ENCODE measurements at regions not wholly inside any gene's neighbourhood (a gene's known extent, or its start where the extent isn't known, plus 50 kb on each side); places are given as distances from the start of the nearest gene placed in this dataset.
"Not testable (repeated sequence)": the region's sequence is repeated elsewhere in the genome, so short reads cannot be mapped to it uniquely, and the experiment has no call there.

DNA sequence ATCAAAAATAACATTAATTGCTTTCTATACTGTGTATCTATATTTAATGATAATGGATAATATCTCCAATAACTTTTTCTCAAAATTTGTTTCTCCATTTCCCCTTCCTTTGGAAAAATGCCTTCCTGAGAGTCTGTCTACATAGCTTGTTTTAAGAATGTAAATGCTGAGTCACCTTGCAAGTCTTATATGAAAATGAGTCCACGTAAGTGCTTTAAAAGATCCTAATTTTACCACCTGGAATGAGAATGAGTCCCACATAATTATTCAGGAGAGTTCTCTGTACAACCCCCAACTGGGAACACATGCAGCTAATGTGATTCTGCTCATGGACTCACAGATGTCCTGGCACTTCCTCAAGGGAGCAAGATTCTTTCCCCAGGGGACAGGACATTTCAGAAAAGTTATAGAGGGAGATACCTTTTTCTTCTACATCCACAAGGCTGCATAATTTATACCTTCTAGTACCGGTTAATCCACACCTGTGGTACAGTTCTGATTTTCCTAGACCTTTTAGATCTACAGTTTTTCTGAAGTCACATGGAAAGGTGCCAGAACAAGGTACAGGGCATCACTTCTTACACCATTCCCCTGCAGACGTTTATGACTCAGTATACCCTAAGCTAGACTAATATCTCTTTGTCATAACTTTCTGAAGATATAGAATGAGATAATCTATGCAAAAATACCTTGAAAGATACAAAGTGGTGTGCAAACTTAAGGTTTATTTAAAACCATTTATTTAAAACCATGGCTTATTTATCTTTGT, 314.1 kb downstream of the CETN3 start:
- Histone ChIP-seq H3K36me3 (no peaks in the 10 kb centered on the region), H3K4me2 (no peak overlapping the region), H4K20me1 (no peaks in the 10 kb centered on the region), H3K27me3 (no peaks in the 10 kb centered on the region), H3K9ac (no peak overlapping the region), H3K9me3 (no peaks in the 10 kb centered on the region), H3K27ac (no peak overlapping the region), H3K4me1 (no peaks in the 10 kb centered on the region), H3K4me3 (no peak overlapping the region)
- no peak for TF ChIP-seq Cebpa-rat (IDR thresholded peaks at IDR 0.05)

DNA sequence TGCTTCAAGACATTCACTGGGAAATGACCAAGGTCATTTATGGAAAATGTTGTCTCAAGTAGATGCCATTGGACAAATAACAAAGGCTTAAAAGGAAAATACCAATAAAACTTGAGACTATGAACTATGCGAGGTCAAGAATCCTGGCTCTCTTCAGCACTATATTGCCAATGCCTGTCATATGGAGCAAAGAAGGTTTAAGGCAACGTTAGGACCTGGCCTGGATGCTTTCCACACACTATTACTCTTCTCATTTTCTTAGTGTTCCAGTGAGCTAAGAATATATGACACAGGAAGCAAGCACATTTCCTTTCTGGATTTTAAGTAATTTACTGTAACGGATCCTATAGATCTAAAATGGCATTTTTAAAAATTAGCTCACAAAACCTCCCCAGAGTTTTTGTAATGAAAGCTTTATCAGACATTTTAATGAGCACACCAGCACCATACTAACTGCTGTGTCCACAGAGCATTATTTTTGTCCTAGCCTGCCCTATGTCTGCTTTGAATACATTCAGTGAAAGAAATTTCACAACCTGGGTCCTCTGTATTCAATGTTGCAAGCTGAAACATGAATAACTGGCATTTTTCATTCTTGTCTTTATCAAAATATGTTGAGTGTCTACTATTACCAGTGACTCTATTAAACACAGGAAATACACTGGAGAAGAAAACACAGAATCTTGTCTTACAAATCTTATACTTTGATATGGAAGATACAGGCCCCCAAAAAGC, 315.6 kb downstream of the CETN3 start:
- peaks cover 5% of the 10 kb centered on the region; the same call in 1 of the 2 replicates for H3K9me3 ChIP-seq
- no peaks in the 10 kb centered on the region for H4K20me1 ChIP-seq
- no peak overlapping the region for H3K4me2 ChIP-seq
- no peaks in the 10 kb centered on the region for H3K4me1 ChIP-seq
- no peak overlapping the region for H3K4me3 ChIP-seq
- no peak overlapping the region for H3K27ac ChIP-seq
- no peaks in the 10 kb centered on the region for H3K27me3 ChIP-seq
- no peaks in the 10 kb centered on the region for H3K36me3 ChIP-seq
- no peak for TF ChIP-seq Cebpa-rat (IDR thresholded peaks at IDR 0.05)
- H3K9ac ChIP-seq: no peak overlapping the region

DNA sequence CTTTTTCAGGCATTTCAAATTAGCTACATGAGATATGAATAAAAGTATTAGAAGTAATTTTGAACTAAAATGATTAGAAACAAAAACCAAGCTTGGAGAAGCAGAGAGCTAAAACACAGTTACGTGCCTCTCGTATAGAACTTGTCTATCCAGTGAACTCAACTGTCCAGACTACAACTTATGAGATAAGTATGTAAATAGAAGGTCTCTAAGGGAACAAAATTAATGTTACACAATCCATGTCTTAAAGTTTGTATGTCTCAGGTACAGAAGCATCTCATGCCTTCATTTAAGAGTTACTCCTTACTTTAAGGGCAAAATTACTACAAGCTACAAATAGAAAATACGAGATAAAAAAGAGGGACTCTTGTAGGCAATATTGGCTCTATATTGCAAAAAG, 316.8 kb downstream of the CETN3 start:
- H4K20me1 ChIP-seq: no peaks in the 10 kb centered on the region
- no peak for TF ChIP-seq Cebpa-rat (IDR thresholded peaks at IDR 0.05)
- H3K36me3 ChIP-seq: no peaks in the 10 kb centered on the region
- H3K9ac ChIP-seq: no peak overlapping the region
- no peak overlapping the region for H3K4me2 ChIP-seq
- H3K4me3 ChIP-seq: no peak overlapping the region
- no peaks in the 10 kb centered on the region for H3K4me1 ChIP-seq
- no peaks in the 10 kb centered on the region for H3K27me3 ChIP-seq
- H3K9me3 ChIP-seq: peaks cover 6% of the 10 kb centered on the region; the same call in 1 of the 2 replicates
- H3K27ac ChIP-seq: no peak overlapping the region

DNA sequence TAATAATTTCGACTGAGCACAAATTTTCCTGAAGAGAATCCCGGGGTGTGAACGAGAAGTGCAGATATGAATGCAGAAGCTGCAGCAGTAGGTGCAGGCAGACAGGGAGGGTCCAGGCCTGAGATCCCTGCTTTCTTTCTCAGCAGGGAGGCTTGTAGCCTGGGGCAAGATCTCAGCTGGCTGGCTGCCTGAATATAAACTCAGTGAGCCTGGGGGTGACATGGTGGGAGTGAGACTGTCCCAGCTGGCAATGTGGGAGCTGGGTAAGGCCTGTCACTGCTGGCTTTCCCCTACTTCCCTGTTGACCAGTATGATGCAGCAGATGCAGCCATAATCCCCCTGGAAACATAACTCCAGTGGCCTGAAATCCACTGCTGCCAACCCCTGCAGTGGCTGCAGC, 325.2 kb downstream of the CETN3 start:
- H3K27me3 ChIP-seq: no peaks in the 10 kb centered on the region
- peaks cover 5% of the 10 kb centered on the region; the same call in 1 of the 2 replicates for H3K9me3 ChIP-seq
- no peak overlapping the region for H3K4me3 ChIP-seq
- H3K4me2 ChIP-seq: no peak overlapping the region
- no peak overlapping the region for H3K27ac ChIP-seq
- TF ChIP-seq Cebpa-rat (IDR thresholded peaks at IDR 0.05): no peak
- no peaks in the 10 kb centered on the region for H3K4me1 ChIP-seq
- no peak overlapping the region for H3K9ac ChIP-seq
- H3K36me3 ChIP-seq: no peaks in the 10 kb centered on the region
- H4K20me1 ChIP-seq: no peaks in the 10 kb centered on the region

DNA sequence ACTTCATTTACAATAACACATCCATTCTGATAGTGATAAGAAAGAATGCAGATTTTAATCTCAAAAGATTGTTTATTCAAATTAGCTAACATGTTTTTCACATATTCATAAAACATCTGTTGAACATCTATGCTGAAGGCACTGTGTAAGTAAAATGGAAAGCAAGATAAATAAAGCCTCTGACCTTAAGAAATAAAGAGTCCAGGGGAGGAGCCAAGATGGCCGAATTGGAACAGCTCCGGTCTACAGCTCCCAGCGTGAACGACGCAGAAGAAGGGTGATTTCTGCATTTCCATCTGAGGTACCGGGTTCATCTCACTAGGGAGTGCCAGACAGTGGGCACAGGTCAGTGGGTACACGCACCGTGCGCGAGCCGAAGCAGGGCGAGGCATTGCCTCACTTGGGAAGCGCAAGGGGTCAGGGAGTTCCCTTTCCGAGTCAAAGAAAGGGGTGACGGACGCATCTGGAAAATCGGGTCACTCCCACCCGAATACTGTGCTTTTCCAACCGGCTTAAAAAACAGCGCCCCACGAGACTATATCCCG, 336.5 kb downstream of the CETN3 start:
- not testable (repeated sequence) for H4K20me1 ChIP-seq, H3K27ac ChIP-seq, H3K9me3 ChIP-seq, H3K27me3 ChIP-seq, H3K36me3 ChIP-seq, H3K4me2 ChIP-seq, H3K4me1 ChIP-seq, H3K9ac ChIP-seq, H3K4me3 ChIP-seq

DNA sequence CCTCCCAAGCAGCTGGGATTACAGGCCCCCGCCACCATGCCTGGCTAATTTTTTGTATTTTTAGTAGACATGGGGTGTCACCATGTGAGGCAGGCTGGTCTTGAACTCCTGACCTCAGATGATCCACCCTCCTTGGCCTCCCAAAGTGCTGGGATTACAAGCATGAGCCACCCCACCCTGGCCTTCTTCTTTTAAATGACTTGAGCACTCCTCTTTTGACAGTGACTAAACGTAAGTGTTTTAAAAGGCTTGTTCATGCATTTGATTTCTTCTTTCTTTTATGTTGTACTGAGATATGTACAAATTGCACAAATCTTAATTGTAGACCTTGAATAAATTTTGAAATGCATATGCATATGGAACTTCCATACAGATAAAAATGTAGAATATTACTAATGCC, 337.9 kb downstream of the CETN3 start:
- H3K9ac ChIP-seq: no peak overlapping the region
- no peak overlapping the region for H3K4me3 ChIP-seq
- H3K27me3 ChIP-seq: no peaks in the 10 kb centered on the region
- H3K4me2 ChIP-seq: no peak overlapping the region
- no peaks in the 10 kb centered on the region for H3K9me3 ChIP-seq
- TF ChIP-seq Cebpa-rat (IDR thresholded peaks at IDR 0.05): no peak
- no peaks in the 10 kb centered on the region for H4K20me1 ChIP-seq
- H3K27ac ChIP-seq: no peak overlapping the region
- no peaks in the 10 kb centered on the region for H3K4me1 ChIP-seq
- H3K36me3 ChIP-seq: no peaks in the 10 kb centered on the region

DNA sequence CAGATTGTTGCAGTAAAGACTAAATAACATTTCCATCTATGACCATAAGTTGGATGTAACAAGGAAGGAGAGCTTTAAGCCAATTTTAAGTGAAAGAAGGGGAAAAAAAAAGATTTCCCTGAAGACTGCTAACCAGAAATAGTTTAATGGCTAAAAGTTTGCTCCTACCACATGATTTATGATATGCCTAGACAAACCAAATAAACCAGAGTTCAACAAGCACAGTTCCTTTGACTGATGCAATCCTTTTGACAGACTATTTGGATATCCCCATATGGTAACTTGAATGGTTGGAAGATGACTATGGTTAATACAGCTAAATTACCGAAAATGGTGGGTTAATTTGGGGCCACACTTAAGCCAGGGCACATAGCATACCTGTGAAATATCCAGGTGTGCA, 338.5 kb downstream of the CETN3 start:
- Histone ChIP-seq H4K20me1 (no peaks in the 10 kb centered on the region), H3K27ac (no peak overlapping the region), H3K4me1 (no peaks in the 10 kb centered on the region), H3K4me2 (no peak overlapping the region), H3K27me3 (no peaks in the 10 kb centered on the region), H3K4me3 (no peak overlapping the region), H3K36me3 (no peaks in the 10 kb centered on the region), H3K9ac (no peak overlapping the region), H3K9me3 (no peaks in the 10 kb centered on the region)
- TF ChIP-seq Cebpa-rat (IDR thresholded peaks at IDR 0.05): no peak

DNA sequence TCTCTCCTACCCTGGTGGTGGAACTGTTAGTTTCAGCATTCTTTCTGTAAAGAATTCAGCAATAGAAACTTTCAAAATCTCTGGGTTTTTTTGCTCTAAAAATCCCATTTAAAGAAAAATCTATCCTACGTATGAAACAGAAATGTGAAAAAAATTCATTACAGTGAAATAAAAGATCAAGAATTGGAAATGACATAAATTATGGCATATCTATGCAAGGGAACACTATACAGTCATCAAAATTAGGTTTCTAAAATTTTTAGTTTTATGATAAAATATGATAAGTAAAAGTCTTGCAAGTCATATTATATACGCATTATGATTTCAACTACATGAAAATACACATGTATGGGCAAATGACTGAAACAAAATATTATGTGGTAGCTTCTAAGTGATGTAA, 342.6 kb downstream of the CETN3 start:
- Histone ChIP-seq H4K20me1 (no peaks in the 10 kb centered on the region), H3K4me1 (no peaks in the 10 kb centered on the region), H3K9ac (no peak overlapping the region), H3K4me2 (no peak overlapping the region), H3K4me3 (no peak overlapping the region), H3K27me3 (no peaks in the 10 kb centered on the region), H3K36me3 (no peaks in the 10 kb centered on the region), H3K27ac (no peak overlapping the region), H3K9me3 (0 out of 2 replicates have a peak, but pooled peaks cover 4% of the 10 kb centered on the region)
- no peak for TF ChIP-seq Cebpa-rat (IDR thresholded peaks at IDR 0.05)

DNA sequence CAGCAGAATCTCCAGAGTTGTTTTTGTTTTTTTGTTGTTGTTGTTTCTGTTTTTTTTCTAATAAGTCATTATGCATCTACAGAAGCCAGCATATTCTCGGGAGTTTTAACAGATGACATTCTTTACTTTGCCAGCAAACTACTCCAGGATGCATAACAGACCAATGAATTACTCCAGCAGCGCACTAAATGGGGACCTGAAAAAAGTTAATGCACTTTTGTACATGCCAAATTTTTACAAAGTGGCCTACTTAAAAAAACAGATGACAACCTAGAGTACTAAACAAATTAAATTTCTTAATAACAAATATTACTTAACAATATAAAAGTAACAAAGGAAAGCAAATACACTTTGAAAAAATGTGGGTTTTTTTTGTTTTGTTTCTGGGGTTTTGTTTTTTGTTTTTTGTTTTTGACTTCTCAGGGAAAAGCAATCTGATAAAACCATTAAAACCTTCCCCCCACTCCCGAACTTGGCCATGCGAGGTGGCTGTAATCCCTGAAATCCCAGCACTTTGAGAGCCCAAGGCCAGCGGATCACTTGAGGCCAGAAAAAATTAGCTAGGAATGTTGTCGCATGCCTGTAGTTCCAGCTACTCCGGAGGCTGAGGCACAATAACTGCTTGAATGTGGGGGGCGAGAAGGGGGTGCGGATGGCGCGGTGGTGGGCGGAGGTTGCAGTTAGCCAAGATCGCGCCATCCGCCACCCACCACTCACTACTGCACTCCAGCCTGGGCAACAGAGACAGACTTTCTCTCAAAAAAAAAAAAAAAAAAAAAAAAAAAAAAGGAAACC, 352.4 kb downstream of the CETN3 start:
- H3K9ac ChIP-seq: no peak overlapping the region
- H3K4me3 ChIP-seq: no peak overlapping the region
- H3K27ac ChIP-seq: no peak overlapping the region
- no peak for TF ChIP-seq Cebpa-rat (IDR thresholded peaks at IDR 0.05)
- no peaks in the 10 kb centered on the region for H3K27me3 ChIP-seq
- H3K36me3 ChIP-seq: no peaks in the 10 kb centered on the region
- H3K9me3 ChIP-seq: no peaks in the 10 kb centered on the region
- H4K20me1 ChIP-seq: no peaks in the 10 kb centered on the region
- no peak overlapping the region for H3K4me2 ChIP-seq
- no peaks in the 10 kb centered on the region for H3K4me1 ChIP-seq
